Bronchial epithelial cell (primary cell): ENCODE measurements at regions not wholly inside any gene's neighbourhood (a gene's known extent, or its start where the extent isn't known, plus 50 kb on each side); places are given as distances from the start of the nearest gene placed in this dataset.
"Not testable (repeated sequence)": the region's sequence is repeated elsewhere in the genome, so short reads cannot be mapped to it uniquely, and the experiment has no call there.

ENCODE experiments used
- DNase-seq: peaks from one replicate; pipeline ENCODE4 v3.0.0-alpha.2; 2010; ENCODE audit warnings: low read depth
- FAIRE-seq: peaks from 2 replicates; lab custom pipeline; 2011; peaks lifted over from hg19 to GRCh38; lab: Jason Lieb, UNC
- H3K27me3 ChIP-seq: 2 replicates; pipeline ENCODE4 v1.5.1; 2011; ENCODE audit warnings: low read length; ENCODE audit not compliant: control insufficient read depth, insufficient read depth
- H3K36me3 ChIP-seq: 2 replicates; pipeline ENCODE4 v1.5.1; 2011; ENCODE audit warnings: low read length; ENCODE audit not compliant: control insufficient read depth, insufficient read depth
- H3K4me3 ChIP-seq: 2 replicates; pipeline ENCODE4 v1.5.1; 2011; ENCODE audit warnings: mild to moderate bottlenecking, low read depth, low read length, control low read depth
- TF ChIP-seq, protein P1 (sequence below): IDR thresholded peaks from 2 replicates; pipeline ENCODE4 v1.5.1; 2011; ENCODE audit warnings: mild to moderate bottlenecking, moderate library complexity, low read length, control low read depth, inconsistent platforms; ENCODE audit not compliant: insufficient read depth, severe bottlenecking

DNA sequence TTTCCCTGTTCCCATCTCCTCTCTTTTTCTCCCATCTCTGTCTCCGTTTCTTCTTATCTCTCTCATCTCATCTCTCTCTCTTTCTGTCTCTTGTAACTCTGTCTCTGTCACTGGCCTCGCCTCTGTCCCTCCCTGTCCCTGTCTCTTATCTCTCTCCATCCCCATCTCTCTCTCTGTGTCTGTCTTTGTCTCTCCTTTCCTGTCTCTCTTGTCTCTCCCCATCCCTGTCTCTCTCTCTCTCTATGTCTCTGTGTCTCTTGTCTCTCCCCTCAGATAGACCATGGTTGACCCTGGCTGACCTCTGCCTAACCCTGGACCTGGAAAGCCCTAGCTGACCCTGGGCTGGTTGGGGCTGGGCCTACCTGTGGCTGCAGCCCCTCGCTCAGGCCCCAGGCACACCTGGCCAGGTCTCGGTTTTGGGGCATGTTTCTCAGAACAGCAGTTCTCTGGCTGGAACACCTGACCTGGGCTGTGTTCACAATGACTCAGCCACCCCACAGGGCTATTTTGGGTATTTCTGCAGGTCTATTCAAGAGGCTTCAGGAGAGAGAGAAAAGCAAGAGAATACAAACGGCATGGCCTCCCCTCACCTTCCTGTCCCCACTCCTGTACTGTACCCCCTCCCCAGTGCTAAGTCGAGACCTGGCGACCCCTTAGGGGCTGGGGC is 174.4 kb downstream of the TMEM121 start:
- Histone ChIP-seq H3K4me3 (no peak overlapping the region), H3K36me3 (no peaks in the 10 kb centered on the region), H3K27me3 (no peaks in the 10 kb centered on the region)
- FAIRE-seq = no peak
- DNase-seq = no peak
- TF ChIP-seq, protein P1, sequence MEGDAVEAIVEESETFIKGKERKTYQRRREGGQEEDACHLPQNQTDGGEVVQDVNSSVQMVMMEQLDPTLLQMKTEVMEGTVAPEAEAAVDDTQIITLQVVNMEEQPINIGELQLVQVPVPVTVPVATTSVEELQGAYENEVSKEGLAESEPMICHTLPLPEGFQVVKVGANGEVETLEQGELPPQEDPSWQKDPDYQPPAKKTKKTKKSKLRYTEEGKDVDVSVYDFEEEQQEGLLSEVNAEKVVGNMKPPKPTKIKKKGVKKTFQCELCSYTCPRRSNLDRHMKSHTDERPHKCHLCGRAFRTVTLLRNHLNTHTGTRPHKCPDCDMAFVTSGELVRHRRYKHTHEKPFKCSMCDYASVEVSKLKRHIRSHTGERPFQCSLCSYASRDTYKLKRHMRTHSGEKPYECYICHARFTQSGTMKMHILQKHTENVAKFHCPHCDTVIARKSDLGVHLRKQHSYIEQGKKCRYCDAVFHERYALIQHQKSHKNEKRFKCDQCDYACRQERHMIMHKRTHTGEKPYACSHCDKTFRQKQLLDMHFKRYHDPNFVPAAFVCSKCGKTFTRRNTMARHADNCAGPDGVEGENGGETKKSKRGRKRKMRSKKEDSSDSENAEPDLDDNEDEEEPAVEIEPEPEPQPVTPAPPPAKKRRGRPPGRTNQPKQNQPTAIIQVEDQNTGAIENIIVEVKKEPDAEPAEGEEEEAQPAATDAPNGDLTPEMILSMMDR = no peak

DNA sequence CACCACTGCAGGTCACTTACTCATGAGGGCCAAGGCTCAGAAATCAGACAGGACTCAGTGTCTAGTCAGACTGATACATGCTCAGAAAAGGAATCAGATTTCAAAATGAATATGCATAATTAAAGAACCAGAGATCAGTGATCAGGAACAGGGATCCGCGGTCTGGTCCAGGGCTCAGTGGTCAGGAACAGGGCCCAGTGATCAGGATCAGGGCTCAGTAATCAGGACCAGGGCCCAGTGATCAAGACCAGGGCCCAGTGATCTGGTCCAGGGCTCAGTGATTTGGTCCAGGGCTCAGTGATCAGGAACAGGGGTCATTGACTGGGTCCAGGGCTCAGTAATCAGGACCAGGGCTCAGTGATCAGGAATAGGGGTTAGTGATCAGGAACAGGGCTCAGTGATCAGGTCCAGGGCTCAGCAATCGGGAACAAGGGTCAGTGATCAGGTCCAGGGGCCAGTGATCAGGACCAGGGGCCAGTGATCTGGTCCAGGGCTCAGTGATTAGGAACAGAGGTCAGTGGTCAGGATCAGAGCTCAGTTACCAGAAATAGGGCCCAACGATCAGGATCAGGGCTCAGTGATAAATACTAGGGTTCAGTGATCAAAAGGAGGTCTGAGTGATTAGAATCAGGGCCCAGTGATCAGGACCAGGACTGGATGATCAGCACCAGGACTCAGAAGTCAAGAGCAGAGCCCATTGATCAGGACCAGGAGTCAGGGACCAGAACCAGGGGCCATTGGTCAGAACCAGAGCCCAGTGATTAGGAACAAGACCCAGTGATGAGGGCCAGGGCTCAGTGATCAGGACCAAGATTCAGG is 175.3 kb downstream of the TMEM121 start:
- no peaks in the 10 kb centered on the region for H3K36me3 ChIP-seq
- no peak for DNase-seq
- no peaks in the 10 kb centered on the region for H3K27me3 ChIP-seq
- no peak overlapping the region for H3K4me3 ChIP-seq
- TF ChIP-seq, protein P1 = no peak
- FAIRE-seq = no peak

DNA sequence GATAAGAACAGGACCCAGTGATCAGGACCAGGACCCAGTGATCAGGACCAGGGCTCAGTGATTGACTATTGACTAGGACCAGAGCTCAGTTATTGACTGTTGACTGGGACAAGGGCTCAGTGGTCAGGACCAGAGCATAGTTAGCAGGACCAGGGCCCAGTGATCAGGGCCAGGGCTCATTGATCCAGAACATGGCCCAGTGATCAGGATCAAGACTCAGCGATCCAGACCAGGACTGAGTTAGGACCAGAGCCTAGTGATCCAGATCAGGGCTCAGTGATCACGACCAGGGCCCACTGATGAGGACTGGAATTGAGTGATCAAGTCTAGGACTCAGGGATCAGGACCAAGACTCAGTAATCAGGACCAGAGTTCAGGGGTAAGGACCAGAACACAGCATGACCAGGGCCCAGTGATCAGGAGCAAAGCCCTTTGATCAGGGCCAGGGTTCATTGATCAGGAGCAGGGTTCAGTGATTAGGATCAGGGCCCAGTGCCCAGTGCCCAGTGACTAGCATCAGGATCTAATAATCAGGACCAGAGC is 176.0 kb downstream of the TMEM121 start:
- Histone ChIP-seq H3K27me3 (no peaks in the 10 kb centered on the region), H3K36me3 (no peaks in the 10 kb centered on the region), H3K4me3 (no peak overlapping the region)
- TF ChIP-seq, protein P1 = no peak
- no peak for FAIRE-seq
- no peak for DNase-seq

DNA sequence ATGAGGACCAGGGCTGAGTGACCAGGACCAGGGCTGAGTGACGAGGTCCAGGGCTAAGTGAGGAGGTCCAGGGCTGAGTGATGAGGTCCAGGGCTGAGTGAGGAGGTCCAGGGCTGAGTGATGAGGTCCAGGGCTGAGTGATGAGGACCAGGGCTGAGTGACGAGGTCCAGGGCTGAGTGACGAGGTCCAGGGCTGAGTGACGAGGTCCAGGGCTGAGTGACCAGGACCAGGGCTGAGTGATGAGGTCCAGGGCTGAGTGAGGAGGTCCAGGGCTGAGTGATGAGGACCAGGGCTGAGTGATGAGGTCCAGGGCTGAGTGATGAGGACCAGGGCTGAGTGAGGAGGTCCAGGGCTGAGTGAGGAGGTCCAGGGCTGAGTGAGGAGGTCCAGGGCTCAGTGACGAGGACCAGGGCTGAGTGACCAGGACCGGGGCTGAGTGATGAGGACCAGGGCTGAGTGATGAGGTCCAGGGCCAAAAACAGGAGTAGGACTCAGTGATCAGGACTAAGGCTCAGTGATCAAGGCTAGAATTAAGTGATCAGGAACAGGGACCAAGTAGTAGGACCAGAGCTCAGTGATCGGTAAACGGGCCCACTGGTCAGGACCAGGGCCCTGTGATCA is 176.8 kb downstream of the TMEM121 start:
- DNase-seq, FAIRE-seq: not testable (repeated sequence)

DNA sequence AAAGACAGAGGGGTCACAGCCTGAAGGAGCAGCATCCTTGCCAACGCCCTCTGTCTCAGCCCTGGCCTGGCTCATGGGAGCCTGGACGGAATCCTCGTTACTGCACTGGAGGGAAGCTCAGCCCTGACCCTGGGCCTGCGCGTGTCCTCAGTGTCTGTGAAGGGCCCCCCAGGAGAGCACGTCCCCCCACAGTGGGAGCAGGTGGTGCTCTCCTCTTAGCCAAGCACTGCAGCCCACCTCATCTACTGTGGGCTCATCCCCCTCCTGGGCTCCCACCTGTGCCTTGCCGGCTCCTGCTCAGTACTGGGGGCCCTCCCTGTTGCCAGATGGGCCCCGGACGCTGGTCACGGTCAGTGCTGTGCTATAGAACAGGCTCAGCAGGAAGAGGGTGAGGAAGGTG is 177.7 kb downstream of the TMEM121 start:
- H3K27me3 ChIP-seq, DNase-seq, FAIRE-seq, H3K36me3 ChIP-seq, H3K4me3 ChIP-seq: not testable (repeated sequence)

More for the DNA sequence above, 176.8 kb downstream of the TMEM121 start:
- H3K36me3 ChIP-seq, H3K27me3 ChIP-seq, H3K4me3 ChIP-seq: not testable (repeated sequence)

DNA sequence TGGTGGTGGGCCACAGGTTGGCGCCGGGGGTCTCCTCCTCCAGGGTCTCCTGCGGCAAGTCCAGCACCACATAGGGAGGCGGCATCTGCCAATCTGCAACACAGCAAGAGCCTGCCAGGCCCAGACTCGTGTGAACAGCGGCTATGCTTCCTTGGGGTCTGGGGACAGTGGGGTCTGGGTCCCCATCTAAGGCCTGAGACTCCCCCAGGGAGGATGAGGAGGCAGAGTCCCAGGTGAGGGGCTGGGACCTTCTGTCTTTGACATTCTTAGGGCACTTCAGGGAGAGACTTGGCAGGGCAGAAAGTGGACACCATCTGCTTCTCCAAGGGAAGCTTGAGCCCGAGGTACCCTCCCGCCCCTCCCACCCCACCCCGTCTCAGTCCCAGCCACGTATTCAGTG is 178.1 kb downstream of the TMEM121 start:
- DNase-seq, H3K4me3 ChIP-seq, H3K27me3 ChIP-seq, FAIRE-seq, H3K36me3 ChIP-seq: not testable (repeated sequence)

DNA sequence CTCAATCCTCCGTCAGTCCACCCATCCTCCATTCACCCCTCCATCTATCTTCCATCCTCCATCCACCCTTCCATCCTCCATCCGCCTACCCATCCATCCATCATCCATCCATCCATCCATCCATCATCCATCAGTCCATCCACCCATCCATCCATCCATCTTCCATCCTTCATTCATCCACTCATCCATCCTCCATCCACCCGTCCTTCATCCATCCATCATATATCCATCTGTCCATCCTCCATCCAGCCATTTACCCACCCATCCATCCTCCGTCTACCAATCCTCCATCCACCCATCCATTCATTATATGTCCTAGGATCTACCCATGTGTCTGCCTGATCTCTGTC is 179.1 kb downstream of the TMEM121 start:
- not testable (repeated sequence) for H3K27me3 ChIP-seq, H3K4me3 ChIP-seq, DNase-seq, H3K36me3 ChIP-seq, FAIRE-seq

DNA sequence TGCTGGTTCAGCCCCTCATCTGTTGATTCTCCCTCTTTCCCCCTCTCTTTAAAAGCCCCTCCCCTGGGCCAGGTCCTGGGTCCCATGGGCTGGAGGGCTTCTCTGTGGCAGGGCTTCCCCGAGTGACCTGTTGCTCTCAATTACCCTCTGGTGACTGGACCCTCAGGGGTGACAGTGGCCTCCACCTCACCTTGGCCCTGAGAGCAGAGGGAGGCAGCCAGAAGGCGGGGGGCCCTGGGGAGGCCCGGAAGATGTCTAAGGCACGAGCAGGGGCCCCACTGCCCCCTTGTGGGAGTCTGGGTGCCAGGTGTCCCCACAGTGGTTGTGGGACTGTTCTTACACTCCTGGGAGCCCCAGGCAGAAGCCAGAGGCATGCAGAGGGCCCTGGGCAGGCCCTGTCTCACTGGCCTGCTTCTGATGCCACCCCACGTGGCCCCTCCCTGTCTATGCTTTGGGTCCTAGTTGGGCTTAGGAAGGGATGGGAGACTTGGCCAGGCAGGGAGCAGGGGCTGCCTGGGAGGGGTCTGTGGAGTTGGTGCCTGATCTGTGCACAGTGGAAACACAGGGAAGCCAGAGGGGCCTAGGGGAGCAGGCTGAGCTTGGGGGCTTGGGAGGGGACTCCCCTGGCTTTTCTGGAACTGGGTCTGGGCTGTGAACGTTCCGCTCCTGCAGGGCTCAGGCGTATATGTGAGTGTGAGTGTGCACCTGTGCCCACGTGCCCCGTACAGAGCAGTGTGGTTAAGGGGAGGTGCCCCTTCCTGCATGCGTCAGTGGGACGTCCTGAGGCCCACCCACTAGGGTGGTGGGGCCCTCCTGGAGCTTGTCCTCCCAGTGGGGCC is 179.7 kb downstream of the TMEM121 start:
- H3K4me3 ChIP-seq, H3K27me3 ChIP-seq, H3K36me3 ChIP-seq, DNase-seq: not testable (repeated sequence)
- FAIRE-seq = peak; percentile 86

DNA sequence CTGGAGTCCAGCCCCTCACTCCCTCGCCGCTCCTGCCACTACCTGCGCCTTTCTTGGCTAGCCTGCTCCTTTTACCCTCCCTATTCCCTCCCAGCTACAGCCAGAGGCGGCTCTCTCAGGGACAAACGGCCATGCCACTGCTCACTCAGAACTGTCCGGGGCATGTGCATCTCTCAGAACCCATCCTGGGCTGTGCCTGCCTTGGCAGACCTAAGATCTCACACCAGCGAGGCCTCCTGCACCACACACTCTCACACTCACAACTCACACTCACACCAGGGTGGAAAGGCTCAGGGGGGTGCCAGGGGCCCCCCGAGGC is 180.3 kb downstream of the TMEM121 start:
- DNase-seq, H3K27me3 ChIP-seq, FAIRE-seq: not testable (repeated sequence)

DNA sequence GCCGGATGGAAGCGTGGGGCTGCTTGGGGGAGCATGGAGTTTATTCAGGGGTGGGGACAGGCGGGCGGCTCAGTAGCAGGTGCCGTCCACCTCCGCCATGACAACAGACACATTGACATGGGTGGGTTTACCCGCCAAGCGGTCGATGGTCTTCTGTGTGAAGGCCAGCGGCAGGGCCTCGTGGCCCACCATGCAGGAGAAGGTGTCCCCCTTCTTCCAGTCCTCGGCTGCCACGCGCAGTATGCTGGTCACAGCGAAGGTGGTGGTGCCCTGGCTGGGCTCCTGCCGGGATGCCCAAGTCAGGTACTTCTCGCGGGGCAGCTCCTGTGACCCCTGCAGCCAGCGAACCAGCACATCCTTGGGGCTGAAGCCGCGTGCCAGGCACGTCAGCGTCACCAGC is 180.7 kb downstream of the TMEM121 start:
- FAIRE-seq, H3K27me3 ChIP-seq, H3K4me3 ChIP-seq, H3K36me3 ChIP-seq, DNase-seq: not testable (repeated sequence)

More for the DNA sequence above, 180.3 kb downstream of the TMEM121 start:
- H3K4me3 ChIP-seq, H3K36me3 ChIP-seq: not testable (repeated sequence)
